Parathyroid adenoma (tissue), 2 donors: ENCODE measurements at regions not wholly inside any gene's neighbourhood (a gene's known extent, or its start where the extent isn't known, plus 50 kb on each side); places are given as distances from the start of the nearest gene placed in this dataset.

Experiments used
- H2AFZ ChIP-seq: fragments of 300-600 bp; sonication (generic); one replicate; pipeline ENCODE4 v1.7.0; 2017; ENCODE audit warnings: antibody characterized with exemption, mild to moderate bottlenecking
- H3K27ac ChIP-seq: fragments of 300-600 bp; sonication (generic); one replicate; pipeline ENCODE4 v1.7.0; 2017
- H3K27me3 ChIP-seq: fragments of 300-600 bp; sonication (generic); one replicate; pipeline ENCODE4 v1.7.0; 2017; ENCODE audit warnings: low read length; ENCODE audit not compliant: control insufficient read depth, insufficient read depth
- H3K36me3 ChIP-seq: fragments of 300-600 bp; sonication (generic); one replicate; pipeline ENCODE4 v1.7.0; 2017; ENCODE audit warnings: low read length; ENCODE audit not compliant: control insufficient read depth, insufficient read depth
- H3K4me1 ChIP-seq: fragments of 300-600 bp; sonication (generic); one replicate; pipeline ENCODE4 v1.7.0; 2017; ENCODE audit warnings: control low read depth
- H3K4me2 ChIP-seq: fragments of 300-600 bp; sonication (generic); one replicate; pipeline ENCODE4 v1.7.0; 2017; ENCODE audit warnings: low read length
- H3K4me3 ChIP-seq: fragments of 300-600 bp; sonication (generic); one replicate; pipeline ENCODE4 v1.7.0; 2017; ENCODE audit warnings: low read depth, low read length
- H3K79me2 ChIP-seq: fragments of 300-600 bp; sonication (generic); one replicate; pipeline ENCODE4 v1.7.0; 2017; ENCODE audit warnings: control low read depth
- H3K9ac ChIP-seq: fragments of 300-600 bp; sonication (generic); one replicate; pipeline ENCODE4 v1.7.0; 2017; ENCODE audit warnings: mild to moderate bottlenecking
- H3K9me3 ChIP-seq: fragments of 300-600 bp; sonication (generic); one replicate; pipeline ENCODE4 v1.7.0; 2017; ENCODE audit warnings: low read length; ENCODE audit not compliant: control insufficient read depth
- CTCF ChIP-seq: fragments of 300-600 bp; sonication (generic); IDR thresholded peaks from one replicate; pipeline ENCODE4 v1.7.0; 2017; ENCODE audit warnings: antibody characterized with exemption, mild to moderate bottlenecking
- donor health status: primary hyperparathyroidism.

GRCh38 chr10:105981679-105982078 is 1182.8 kb downstream of the SORCS1 start:
- no peaks in the 10 kb centered on the region for H3K79me2 ChIP-seq
- no peak overlapping the region for H2AFZ ChIP-seq
- no peak for TF ChIP-seq CTCF
- no peak overlapping the region for H3K4me2 ChIP-seq
- H3K36me3 ChIP-seq = no peaks in the 10 kb centered on the region
- H3K9ac ChIP-seq = no peak overlapping the region
- H3K9me3 ChIP-seq = no peaks in the 10 kb centered on the region
- H3K4me1 ChIP-seq = no peaks in the 10 kb centered on the region
- no peak overlapping the region for H3K27ac ChIP-seq
- no peak overlapping the region for H3K4me3 ChIP-seq
- no peaks in the 10 kb centered on the region for H3K27me3 ChIP-seq

- Histone ChIP-seq H3K27ac (no peak overlapping the region), H3K9ac (no peak overlapping the region), H3K79me2 (no peaks in the 10 kb centered on the region), H3K4me2 (peak overlapping the region; percentile 52), H2AFZ (peak overlapping the region; percentile 31), H3K9me3 (no peaks in the 10 kb centered on the region), H3K36me3 (no peaks in the 10 kb centered on the region), H3K4me1 (no peaks in the 10 kb centered on the region), H3K4me3 (no peak overlapping the region), H3K27me3 (no peaks in the 10 kb centered on the region)
- peak; percentile 29 for TF ChIP-seq CTCF
Observed at GRCh38 chr10:105974803-105975456, 1189.6 kb downstream of the SORCS1 start.

- Histone ChIP-seq H3K9me3 (no peaks in the 10 kb centered on the region), H3K27ac (no peak overlapping the region), H3K4me2 (no peak overlapping the region), H2AFZ (no peak overlapping the region), H3K4me3 (no peak overlapping the region), H3K9ac (no peak overlapping the region), H3K79me2 (no peaks in the 10 kb centered on the region), H3K36me3 (no peaks in the 10 kb centered on the region), H3K4me1 (no peaks in the 10 kb centered on the region), H3K27me3 (no peaks in the 10 kb centered on the region)
- TF ChIP-seq CTCF = no peak
Observed at GRCh38 chr10:105973902-105974301, 1190.6 kb downstream of the SORCS1 start.

- Histone ChIP-seq H3K4me3 (no peak overlapping the region), H3K9ac (no peak overlapping the region), H2AFZ (no peak overlapping the region), H3K27me3 (no peaks in the 10 kb centered on the region), H3K4me2 (no peak overlapping the region), H3K9me3 (no peaks in the 10 kb centered on the region), H3K4me1 (no peaks in the 10 kb centered on the region), H3K79me2 (no peaks in the 10 kb centered on the region), H3K36me3 (no peaks in the 10 kb centered on the region), H3K27ac (no peak overlapping the region)
- TF ChIP-seq CTCF = no peak
Observed at GRCh38 chr10:105973360-105973759, 1191.1 kb downstream of the SORCS1 start.

GRCh38 chr10:105971460-105971859 is 1193.0 kb downstream of the SORCS1 start:
- Histone ChIP-seq H2AFZ (no peak overlapping the region), H3K9ac (no peak overlapping the region), H3K4me3 (no peak overlapping the region), H3K27me3 (no peaks in the 10 kb centered on the region), H3K4me1 (no peaks in the 10 kb centered on the region), H3K4me2 (no peak overlapping the region), H3K27ac (no peak overlapping the region), H3K79me2 (no peaks in the 10 kb centered on the region), H3K36me3 (no peaks in the 10 kb centered on the region), H3K9me3 (no peaks in the 10 kb centered on the region)
- TF ChIP-seq CTCF = no peak
